ENCODE measurements at regions not wholly inside any gene's neighbourhood (a gene's known extent, or its start where the extent isn't known, plus 50 kb on each side); places are given as distances from the start of the nearest gene placed in this dataset.

DNA sequence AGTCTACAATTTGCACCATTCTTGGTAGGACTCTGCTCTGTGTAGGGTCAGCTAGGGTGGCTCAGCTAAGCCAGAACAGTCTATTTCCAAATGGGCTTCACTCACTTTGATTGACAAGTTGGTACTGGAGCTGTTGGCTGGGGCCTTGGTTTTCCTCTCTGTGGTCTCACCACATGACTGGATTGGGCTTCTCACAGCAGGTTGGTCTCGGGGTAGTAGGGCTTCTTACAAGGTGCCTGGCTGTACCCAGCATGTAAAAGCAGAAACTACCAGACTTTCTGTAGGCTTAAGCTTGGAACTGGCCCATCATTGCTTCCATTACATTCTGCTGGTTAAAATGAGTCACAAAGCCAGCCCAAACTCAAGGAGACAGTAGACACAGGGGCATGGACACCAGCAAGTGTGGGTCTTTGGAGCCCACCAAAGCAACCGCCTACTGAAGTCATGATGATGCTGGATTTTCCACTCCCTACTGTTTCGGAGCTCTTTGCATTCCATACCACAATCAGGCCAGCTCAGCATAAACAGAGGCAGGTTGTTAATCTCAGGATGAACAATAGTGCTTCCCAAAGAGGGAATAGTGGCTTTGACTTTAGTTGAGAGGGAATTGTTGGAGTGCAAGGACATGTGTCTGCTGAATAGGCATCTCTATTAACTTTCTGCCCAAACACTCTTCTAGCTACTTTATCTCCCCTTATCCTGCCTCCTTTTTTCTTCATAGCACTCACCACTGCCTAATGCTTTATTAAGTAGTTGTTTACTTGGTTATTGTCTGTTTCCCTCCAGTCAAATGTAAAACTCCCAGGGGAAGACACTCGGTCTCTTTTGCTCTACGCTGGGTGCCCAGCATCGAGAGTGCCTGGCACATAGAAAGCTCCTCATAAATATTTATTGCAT, 78.0 kb upstream of the RARB start:
- TF ChIP-seq EZH2phosphoT487 (IDR thresholded peaks at IDR 0.05; ENCODE audit: insufficient read depth, low read depth) (no peak), EZH2 (IDR thresholded peaks at IDR 0.05; ENCODE audit: insufficient read depth, poor library complexity, severe bottlenecking) (no peak)
- Histone ChIP-seq H3K9ac (no peak overlapping the region), H3F3A (ENCODE audit: insufficient read depth) (no peaks in the 10 kb centered on the region), H3K4me3 (no peak overlapping the region), H3K36me3 (ENCODE audit: low read depth) (no peaks in the 10 kb centered on the region), H2AFZ (no peak overlapping the region), H4K20me1 (ENCODE audit: insufficient read depth) (no peaks in the 10 kb centered on the region), H3K27ac (no peak overlapping the region), H3K27me3 (replicated peaks; ENCODE audit: insufficient read depth) (no peaks in the 10 kb centered on the region), H3K79me2 (ENCODE audit: insufficient read depth) (no peaks in the 10 kb centered on the region), H3K9me3 (ENCODE audit: low read depth) (no peaks in the 10 kb centered on the region), H3K9me2 (ENCODE audit: insufficient read depth) (no peaks in the 10 kb centered on the region), H3K4me2 (ENCODE audit: unreplicated experiment) (no peak overlapping the region), H3K4me1 (ENCODE audit: insufficient read depth) (no peaks in the 10 kb centered on the region)
- WGBS, 2 experiments (ENCODE audit: low coverage in 1 of 2, low lambda C conversion rate in 2 of 2, missing lambda C conversion rate in 2 of 2) = 38 to 47% methylated on average over 6 of the region's 6 CpGs
- in situ Hi-C loops (cut with MboI) = no loop called here
- no peak for DNase-seq

DNA sequence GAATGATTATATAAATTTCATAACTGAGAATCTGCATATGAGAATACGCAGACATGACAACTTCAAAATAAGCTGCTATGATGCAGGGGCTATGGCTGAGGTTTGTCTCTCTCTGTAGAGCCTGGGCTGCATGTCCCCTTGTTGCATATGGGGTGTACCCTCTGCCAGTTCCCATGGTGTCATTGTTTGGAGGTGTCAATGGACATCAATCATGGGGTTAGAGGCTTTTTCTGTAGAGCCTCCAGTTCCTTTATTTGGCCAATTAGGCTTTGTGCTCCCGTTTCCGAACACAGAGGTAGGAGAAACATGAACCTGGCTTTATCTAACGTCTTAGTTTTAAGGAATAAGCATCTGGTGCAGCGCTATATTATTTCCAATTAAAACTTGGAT, 77.3 kb upstream of the RARB start:
- H3K79me2 ChIP-seq (ENCODE audit: insufficient read depth) = no peaks in the 10 kb centered on the region
- 31 to 49% methylated on average over 5 of the region's 5 CpGs for WGBS, 2 experiments (ENCODE audit: low coverage in 1 of 2, low lambda C conversion rate in 2 of 2, missing lambda C conversion rate in 2 of 2)
- no peaks in the 10 kb centered on the region for H3K9me3 ChIP-seq (ENCODE audit: low read depth)
- no peak overlapping the region for H3K4me3 ChIP-seq
- no peak for TF ChIP-seq EZH2 (IDR thresholded peaks at IDR 0.05; ENCODE audit: insufficient read depth, poor library complexity, severe bottlenecking)
- no peak for TF ChIP-seq EZH2phosphoT487 (IDR thresholded peaks at IDR 0.05; ENCODE audit: insufficient read depth, low read depth)
- DNase-seq = no peak
- in situ Hi-C loops (cut with MboI) = no loop called here
- no peak overlapping the region for H3K9ac ChIP-seq
- H3K9me2 ChIP-seq (ENCODE audit: insufficient read depth) = no peaks in the 10 kb centered on the region
- H3F3A ChIP-seq (ENCODE audit: insufficient read depth) = no peaks in the 10 kb centered on the region
- H3K4me2 ChIP-seq (ENCODE audit: unreplicated experiment) = no peak overlapping the region
- no peaks in the 10 kb centered on the region for H3K27me3 ChIP-seq (replicated peaks; ENCODE audit: insufficient read depth)
- no peaks in the 10 kb centered on the region for H3K4me1 ChIP-seq (ENCODE audit: insufficient read depth)
- H2AFZ ChIP-seq = no peak overlapping the region
- no peak overlapping the region for H3K27ac ChIP-seq
- H3K36me3 ChIP-seq (ENCODE audit: low read depth) = no peaks in the 10 kb centered on the region
- H4K20me1 ChIP-seq (ENCODE audit: insufficient read depth) = no peaks in the 10 kb centered on the region

GRCh38 chr3:25354071-25354470, 74.0 kb upstream of the RARB start:
- in situ Hi-C loops (cut with MboI) = no loop called here
- Histone ChIP-seq H3K36me3 (ENCODE audit: low read depth) (no peaks in the 10 kb centered on the region), H3K4me1 (ENCODE audit: insufficient read depth) (no peaks in the 10 kb centered on the region), H2AFZ (no peak overlapping the region), H3K27ac (no peak overlapping the region), H3K9me2 (ENCODE audit: insufficient read depth) (no peaks in the 10 kb centered on the region), H3K9me3 (ENCODE audit: low read depth) (no peaks in the 10 kb centered on the region), H3K4me3 (no peak overlapping the region), H3K9ac (no peak overlapping the region), H3F3A (ENCODE audit: insufficient read depth) (no peaks in the 10 kb centered on the region), H4K20me1 (ENCODE audit: insufficient read depth) (no peaks in the 10 kb centered on the region), H3K27me3 (replicated peaks; ENCODE audit: insufficient read depth) (no peaks in the 10 kb centered on the region), H3K79me2 (ENCODE audit: insufficient read depth) (no peaks in the 10 kb centered on the region), H3K4me2 (ENCODE audit: unreplicated experiment) (no peak overlapping the region)
- TF ChIP-seq EZH2 (IDR thresholded peaks at IDR 0.05; ENCODE audit: insufficient read depth, poor library complexity, severe bottlenecking) (no peak), EZH2phosphoT487 (IDR thresholded peaks at IDR 0.05; ENCODE audit: insufficient read depth, low read depth) (no peak)
- DNase-seq = no peak
- 46 to 48% methylated on average over 3 of the region's 3 CpGs for WGBS, 2 experiments (ENCODE audit: low coverage in 1 of 2, low lambda C conversion rate in 2 of 2, missing lambda C conversion rate in 2 of 2)

- Histone ChIP-seq H3K9me3 (ENCODE audit: low read depth) (no peaks in the 10 kb centered on the region), H3K4me2 (ENCODE audit: unreplicated experiment) (no peak overlapping the region), H3K4me1 (ENCODE audit: insufficient read depth) (no peaks in the 10 kb centered on the region), H3F3A (ENCODE audit: insufficient read depth) (no peaks in the 10 kb centered on the region), H3K36me3 (ENCODE audit: low read depth) (no peaks in the 10 kb centered on the region), H3K27me3 (replicated peaks; ENCODE audit: insufficient read depth) (no peaks in the 10 kb centered on the region), H3K4me3 (no peak overlapping the region), H3K79me2 (ENCODE audit: insufficient read depth) (no peaks in the 10 kb centered on the region), H4K20me1 (ENCODE audit: insufficient read depth) (no peaks in the 10 kb centered on the region), H3K9me2 (ENCODE audit: insufficient read depth) (no peaks in the 10 kb centered on the region), H2AFZ (no peak overlapping the region), H3K9ac (no peak overlapping the region), H3K27ac (no peak overlapping the region)
- no peak for DNase-seq
- no peak for TF ChIP-seq EZH2 (IDR thresholded peaks at IDR 0.05; ENCODE audit: insufficient read depth, poor library complexity, severe bottlenecking)
- TF ChIP-seq EZH2phosphoT487 (IDR thresholded peaks at IDR 0.05; ENCODE audit: insufficient read depth, low read depth) = no peak
- in situ Hi-C loops (cut with MboI) = no loop called here
- WGBS, 2 experiments (ENCODE audit: low coverage in 1 of 2, low lambda C conversion rate in 2 of 2, missing lambda C conversion rate in 2 of 2) = 19 to 27% methylated on average over 4 of the region's 4 CpGs
Measured at GRCh38 chr3:25355034-25355885, 72.8 kb upstream of the RARB start.

Data from GM23248 (cell line).